ENCODE measurements at regions not wholly inside any gene's neighbourhood (a gene's known extent, or its start where the extent isn't known, plus 50 kb on each side); places are given as distances from the start of the nearest gene placed in this dataset.
"Not testable (repeated sequence)": the region's sequence is repeated elsewhere in the genome, so short reads cannot be mapped to it uniquely, and the experiment has no call there.

DNA sequence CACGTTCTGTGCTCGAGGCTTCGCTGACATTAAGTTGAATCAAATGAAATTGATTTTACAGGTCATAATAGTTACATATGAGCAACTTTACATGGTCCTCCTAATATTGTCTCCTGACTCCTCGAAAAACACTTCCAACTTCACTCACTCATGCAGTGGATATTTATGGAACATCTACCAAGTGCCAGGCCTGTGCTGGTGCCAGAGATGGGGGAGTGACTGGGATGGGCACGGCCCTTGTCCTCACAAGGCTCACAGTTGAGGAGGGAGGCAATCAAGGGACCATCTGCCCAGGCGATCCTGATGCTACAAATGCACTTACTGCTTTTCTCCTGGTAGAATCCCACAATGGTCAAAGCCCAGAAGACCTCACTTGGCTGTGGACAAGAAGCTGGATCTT lies 426.4 kb downstream of the PREX1 start:
- DNase-seq, result no peak

- no peak for DNase-seq
Measured at GRCh38 chr20:48400009-48400408, 427.8 kb downstream of the PREX1 start.

GRCh38 chr20:48398506-48399449 lies 429.0 kb downstream of the PREX1 start:
- no peak for DNase-seq

- not testable (repeated sequence) for DNase-seq
Measured at GRCh38 chr20:48396981-48397861, 430.6 kb downstream of the PREX1 start.

GRCh38 chr20:48395816-48396546 lies 431.8 kb downstream of the PREX1 start:
- no peak for DNase-seq

GRCh38 chr20:48394415-48395081 lies 433.3 kb downstream of the PREX1 start:
- no peak for DNase-seq

DNA sequence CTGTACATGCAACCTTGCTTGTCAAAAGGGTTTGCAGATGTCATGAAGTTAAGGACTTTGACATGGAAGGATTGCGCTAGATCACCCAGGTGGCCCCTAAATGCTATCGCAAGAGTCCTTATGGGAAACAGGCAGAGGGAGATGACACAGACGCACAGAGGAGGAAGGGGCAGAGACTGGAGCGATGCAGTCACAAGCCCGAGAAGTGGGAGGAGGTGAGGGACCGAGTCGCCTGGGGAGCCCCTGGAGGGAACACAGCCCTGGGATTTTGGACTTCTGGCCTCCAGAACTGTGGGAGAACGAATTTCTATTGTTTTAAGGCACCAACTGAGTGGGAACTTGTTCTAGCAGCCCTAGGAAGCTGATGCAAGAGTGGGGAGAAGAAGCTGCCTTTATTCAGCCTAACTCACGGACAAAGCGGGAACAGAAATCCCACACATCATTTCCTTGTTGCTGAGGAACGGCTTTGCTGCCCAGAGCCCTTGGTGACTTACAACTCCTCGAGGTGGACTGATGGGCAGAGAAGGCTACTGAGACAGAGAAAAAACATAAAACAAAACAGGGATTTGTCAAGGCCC lies 434.0 kb downstream of the PREX1 start:
- no peak for DNase-seq

GRCh38 chr20:48393311-48393685 lies 434.5 kb downstream of the PREX1 start:
- DNase-seq, result no peak

DNA sequence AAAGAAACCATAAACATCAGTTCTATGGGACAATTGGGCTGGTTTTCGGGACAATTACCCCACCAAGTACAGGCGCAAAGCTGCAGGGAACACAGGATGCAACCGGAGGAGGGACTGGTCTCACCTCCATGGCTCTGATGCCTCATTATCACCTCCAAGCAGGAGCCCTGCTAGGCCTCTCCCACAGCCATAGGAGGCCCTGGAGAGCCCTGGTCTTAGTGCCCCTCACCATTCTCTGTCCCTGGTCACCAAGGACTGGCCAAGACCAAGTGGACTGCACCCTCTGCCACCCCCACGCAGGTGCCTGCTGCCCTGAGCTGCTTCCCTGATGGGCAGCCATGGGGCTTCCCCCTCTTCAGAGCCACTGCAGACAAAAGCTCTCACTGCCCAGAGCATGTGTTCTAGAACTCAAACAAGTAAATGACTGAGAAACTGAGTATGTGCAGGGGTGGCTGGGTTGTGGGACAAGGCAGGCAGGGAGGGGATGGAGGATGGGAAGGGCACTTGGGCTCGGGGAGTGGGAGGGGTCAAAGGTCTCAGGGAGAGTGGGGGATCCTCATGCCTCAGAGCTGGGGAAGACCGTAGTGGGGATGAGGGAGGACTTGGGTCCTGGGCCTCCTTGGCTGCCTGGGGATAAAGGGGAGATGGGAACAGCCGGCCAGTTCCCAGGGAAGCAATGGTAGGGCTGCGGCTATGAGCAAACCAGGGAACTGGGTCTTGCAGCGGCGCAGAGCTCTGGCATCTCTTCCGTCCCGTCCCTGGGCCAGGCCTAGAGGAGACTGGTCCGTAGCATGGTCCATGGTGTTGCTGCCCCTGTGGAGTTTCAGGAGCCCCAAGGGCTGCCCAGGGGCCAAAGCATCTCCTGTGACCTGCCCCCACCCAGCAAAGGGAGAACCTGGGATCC lies 435.1 kb downstream of the PREX1 start:
- no peak for DNase-seq

DNA sequence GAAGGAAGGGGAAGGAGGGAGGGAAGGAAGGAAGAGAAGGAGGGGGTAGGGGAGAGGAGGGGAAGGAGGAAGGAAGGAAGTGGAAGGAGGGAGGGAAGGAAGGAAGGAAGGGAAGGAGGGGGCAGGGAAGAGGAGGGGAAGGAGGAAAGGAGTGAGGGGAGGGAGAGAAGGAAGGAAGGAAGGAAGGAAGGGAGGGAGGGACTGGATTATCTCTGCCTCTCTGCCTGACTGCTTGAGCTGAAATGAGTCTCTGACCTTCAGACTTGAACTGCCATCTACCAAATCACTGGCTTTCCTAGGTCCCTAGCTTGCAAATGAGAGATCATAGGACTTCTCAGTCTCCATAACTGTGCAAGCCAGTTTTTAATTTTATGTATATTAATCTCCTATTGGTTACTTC lies 436.8 kb downstream of the PREX1 start:
- no peak for DNase-seq

- DNase-seq, result no peak
Measured at GRCh38 chr20:48387675-48388074, 440.1 kb downstream of the PREX1 start.

DNA sequence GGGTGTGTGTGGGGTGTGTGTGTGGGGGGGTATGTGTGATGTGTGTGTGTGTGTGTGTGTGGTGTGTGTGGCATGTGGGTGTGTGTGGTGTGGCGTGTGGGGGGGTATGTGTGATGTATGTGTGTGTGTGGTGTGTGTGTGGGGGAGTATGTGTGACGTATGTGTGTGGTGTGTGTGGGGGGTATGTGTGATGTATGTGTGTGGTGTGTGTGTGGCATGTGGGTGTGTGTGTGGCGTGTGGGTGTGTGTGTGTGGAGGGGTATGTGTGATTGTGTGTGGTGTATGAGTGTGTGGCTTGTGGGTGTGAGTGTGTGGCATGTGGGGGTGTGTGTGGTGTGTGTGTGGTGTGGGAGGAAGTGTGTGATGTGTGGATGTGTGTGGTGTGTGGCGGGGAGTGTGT lies 442.3 kb downstream of the PREX1 start:
- no peak for DNase-seq

DNA sequence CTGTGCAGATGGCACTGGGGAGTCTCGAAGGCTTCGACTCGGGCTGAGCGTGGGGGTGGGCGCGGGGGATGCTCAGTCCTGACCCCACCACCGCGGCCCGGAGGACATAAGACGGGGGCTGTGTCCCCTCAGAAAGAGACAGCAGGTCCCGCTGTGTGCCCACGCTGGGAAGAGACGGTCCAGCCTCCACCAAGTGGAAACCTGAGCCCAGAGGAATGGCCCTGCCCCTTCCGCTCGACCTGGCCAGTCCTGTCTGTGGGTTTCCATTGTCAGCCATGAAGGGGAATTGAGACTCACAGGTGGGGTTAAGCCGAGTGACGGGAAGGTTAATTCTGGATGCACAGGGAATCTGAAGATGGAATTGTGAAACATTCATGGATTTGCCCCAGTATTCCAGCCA lies 442.7 kb downstream of the PREX1 start:
- no peak for DNase-seq

- no peak for DNase-seq
Measured at GRCh38 chr20:48384147-48384818, 443.5 kb downstream of the PREX1 start.

GRCh38 chr20:48383252-48383651 lies 444.5 kb downstream of the PREX1 start:
- no peak for DNase-seq

DNA sequence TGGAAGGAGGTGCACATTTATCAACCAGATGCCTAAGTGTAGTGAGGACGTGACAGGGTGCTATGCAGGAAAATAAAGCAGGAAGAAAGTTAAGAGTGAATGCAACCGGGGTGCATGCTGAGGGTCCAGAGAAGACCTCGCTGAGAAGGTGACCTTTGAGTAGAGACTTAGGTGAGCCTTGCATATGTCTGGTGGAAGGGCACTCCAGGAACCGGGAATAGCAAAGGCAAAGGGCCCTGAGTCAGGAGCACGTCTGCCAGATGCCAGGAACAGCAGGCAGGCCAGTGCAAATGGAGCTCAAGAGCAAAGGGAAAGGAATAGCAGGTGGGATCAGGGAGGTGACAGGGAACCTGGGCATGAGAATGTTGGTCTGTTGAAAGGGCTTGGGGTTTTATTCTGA lies 445.5 kb downstream of the PREX1 start:
- no peak for DNase-seq

GRCh38 chr20:48381353-48382120 lies 446.3 kb downstream of the PREX1 start:
- no peak for DNase-seq

DNA sequence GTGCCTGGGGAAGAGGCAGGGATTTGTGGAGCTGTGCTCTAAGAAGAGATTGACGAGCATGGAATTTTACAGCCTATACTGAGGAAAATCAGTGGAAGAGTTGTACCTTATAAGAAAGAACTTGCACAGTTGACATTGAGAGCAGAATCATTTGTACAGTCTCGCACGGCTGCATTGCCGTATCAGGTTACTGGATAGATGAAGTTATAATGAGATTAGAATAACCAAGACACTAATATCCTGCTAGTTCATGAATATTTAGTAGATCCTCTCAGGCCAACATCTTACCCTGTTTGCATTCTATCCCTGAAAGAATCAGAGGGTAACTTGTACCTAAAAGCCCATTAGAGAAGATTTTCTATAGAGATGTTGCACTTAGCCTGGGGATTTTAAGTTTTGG lies 447.1 kb downstream of the PREX1 start:
- no peak for DNase-seq

GRCh38 chr20:48378976-48379675 lies 448.7 kb downstream of the PREX1 start:
- DNase-seq, result no peak

Data from stimulated activated naive CD4-positive, alpha-beta T cell (primary cell).